ENCODE measurements at regions not wholly inside any gene's neighbourhood (a gene's known extent, or its start where the extent isn't known, plus 50 kb on each side); places are given as distances from the start of the nearest gene placed in this dataset.
"Not testable (repeated sequence)": the region's sequence is repeated elsewhere in the genome, so short reads cannot be mapped to it uniquely, and the experiment has no call there.

GRCh38 chr2:239721531-239721930 is 303.6 kb downstream of the NDUFA10 start:
- no peak overlapping the region for H3K27ac ChIP-seq
- intact Hi-C loops (cut with DNase I), result no loop called here
- H3K4me1 ChIP-seq, result no peaks in the 10 kb centered on the region
- H3K4me3 ChIP-seq, result no peak overlapping the region
- DNase-seq (no peak), ATAC-seq (no peak)
- H3K9me3 ChIP-seq, result no peaks in the 10 kb centered on the region
- WGBS, 2 donors, result 83 to 84% methylated on average over 10 of the region's 11 CpGs
- no peaks in the 10 kb centered on the region for H3K27me3 ChIP-seq
- no peaks in the 10 kb centered on the region for H3K36me3 ChIP-seq (replicated peaks in 1 of 2; ENCODE audit: insufficient read depth in 1 of 2, low read depth in 2 of 2)
- TF ChIP-seq CTCF (IDR thresholded peaks at IDR 0.05), result no peak

- intact Hi-C loops (cut with DNase I), result no loop called here
- Histone ChIP-seq H3K27me3 (no peaks in the 10 kb centered on the region), H3K27ac (no peak overlapping the region), H3K9me3 (no peaks in the 10 kb centered on the region), H3K36me3 (replicated peaks in 1 of 2; ENCODE audit: insufficient read depth in 1 of 2, low read depth in 2 of 2) (no peaks in the 10 kb centered on the region), H3K4me3 (no peak overlapping the region), H3K4me1 (no peaks in the 10 kb centered on the region)
- no peak for TF ChIP-seq CTCF (IDR thresholded peaks at IDR 0.05)
- no peak for TF ChIP-seq POLR2A (IDR thresholded peaks at IDR 0.05)
- DNase-seq (no peak), ATAC-seq (no peak)
- WGBS, 2 donors, result 78 to 79% methylated on average over 22 to 27 of the region's 27 CpGs
Observed at GRCh38 chr2:239720361-239721360, 304.5 kb downstream of the NDUFA10 start.

- DNase-seq, result no peak
- intact Hi-C loops (cut with DNase I), result no loop called here
Observed at GRCh38 chr2:239719791-239720360, 305.3 kb downstream of the NDUFA10 start.

GRCh38 chr2:239718991-239719390 is 306.2 kb downstream of the NDUFA10 start:
- WGBS, 2 donors, result 59 to 73% methylated on average over 4 to 6 of the region's 6 CpGs
- H3K4me3 ChIP-seq; H3K4me1 ChIP-seq; intact Hi-C loops (cut with DNase I); ATAC-seq; H3K36me3 ChIP-seq (replicated peaks in 1 of 2; ENCODE audit: insufficient read depth in 1 of 2, low read depth in 2 of 2); H3K9me3 ChIP-seq; H3K27me3 ChIP-seq; DNase-seq; H3K27ac ChIP-seq: not testable (repeated sequence)

More at GRCh38 chr2:239719791-239720360, 305.3 kb downstream of the NDUFA10 start:
- no peaks in the 10 kb centered on the region for H3K4me1 ChIP-seq
- H3K9me3 ChIP-seq, result no peaks in the 10 kb centered on the region
- no peak for ATAC-seq
- no peak overlapping the region for H3K4me3 ChIP-seq
- no peak overlapping the region for H3K27ac ChIP-seq
- no peaks in the 10 kb centered on the region for H3K27me3 ChIP-seq
- H3K36me3 ChIP-seq (replicated peaks in 1 of 2; ENCODE audit: insufficient read depth in 1 of 2, low read depth in 2 of 2), result no peaks in the 10 kb centered on the region
- WGBS, 2 donors, result 61 to 69% methylated on average over 5 to 9 of the region's 9 CpGs
- no peak for TF ChIP-seq CTCF (IDR thresholded peaks at IDR 0.05)
- no peak for TF ChIP-seq POLR2A (IDR thresholded peaks at IDR 0.05)

GRCh38 chr2:239717706-239718105 is 307.4 kb downstream of the NDUFA10 start:
- intact Hi-C loops (cut with DNase I), result no loop called here
- Histone ChIP-seq H3K27me3 (no peaks in the 10 kb centered on the region), H3K4me1 (no peaks in the 10 kb centered on the region), H3K4me3 (no peak overlapping the region), H3K36me3 (replicated peaks in 1 of 2; ENCODE audit: insufficient read depth in 1 of 2, low read depth in 2 of 2) (no peaks in the 10 kb centered on the region), H3K27ac (no peak overlapping the region), H3K9me3 (no peaks in the 10 kb centered on the region)
- WGBS, 2 donors, result 83 to 87% methylated on average over 16 to 22 of the region's 22 CpGs
- TF ChIP-seq CTCF (IDR thresholded peaks at IDR 0.05), result no peak
- no peak for TF ChIP-seq POLR2A (IDR thresholded peaks at IDR 0.05)
- ATAC-seq (no peak), DNase-seq (no peak)
